CD8-positive, alpha-beta memory T cell (primary cell): ENCODE measurements at regions not wholly inside any gene's neighbourhood (a gene's known extent, or its start where the extent isn't known, plus 50 kb on each side); places are given as distances from the start of the nearest gene placed in this dataset.

Experiments
- CTCF ChIA-PET: fragments of 350-600 bp; sonication (Branson Sonifier 250); formaldehyde crosslinking; loops from one replicate; lab custom pipeline; 2021; ENCODE audit warnings: antibody characterized with exemption; lab: Charles Lee
- POLR2A ChIA-PET: fragments of 350-600 bp; sonication (Branson Sonifier 250); formaldehyde crosslinking; loops from one replicate; lab custom pipeline; 2021; ENCODE audit warnings: antibody characterized with exemption; lab: Charles Lee
- DNase-seq, 5 donors: peaks; one replicate each; pipeline versions ENCODE4 v3.0.0 to v3.0.0-alpha.2; 2020 to 2022; ENCODE audit warnings: mixed read lengths in 1 of 5
- H3K27ac ChIP-seq: one replicate; pipeline ENCODE4 v1.7.0; 2013; ENCODE audit warnings: low read depth, mild to moderate bottlenecking, low read length, moderate library complexity
- H3K27me3 ChIP-seq: 2 replicates; pipeline ENCODE4 v1.7.0; 2013; ENCODE audit warnings: low read length, mild to moderate bottlenecking; ENCODE audit not compliant: insufficient read depth, poor library complexity, severe bottlenecking
- H3K36me3 ChIP-seq: 2 replicates; pipeline ENCODE4 v1.7.0; 2013; ENCODE audit warnings: mild to moderate bottlenecking, low read length, moderate library complexity; ENCODE audit not compliant: insufficient read depth
- H3K4me1 ChIP-seq: 2 replicates; pipeline ENCODE4 v1.7.0; 2013; ENCODE audit warnings: mild to moderate bottlenecking, low read length, moderate library complexity; ENCODE audit not compliant: insufficient read depth
- H3K4me3 ChIP-seq: 2 replicates; pipeline ENCODE4 v1.7.0; 2013; ENCODE audit warnings: mild to moderate bottlenecking, low read length
- H3K9me3 ChIP-seq: 2 replicates; pipeline ENCODE4 v1.7.0; 2013; ENCODE audit warnings: mild to moderate bottlenecking, low read length
- H3K27ac Mint-ChIP-seq, 8 donors: one replicate each; pipeline ENCODE4 v1.8.0; 2020 to 2021; ENCODE audit warnings: mixed read lengths in 8 of 8, mild to moderate bottlenecking in 6 of 8, inconsistent platforms in 3 of 8, moderate library complexity in 3 of 8
- H3K27me3 Mint-ChIP-seq, 2 donors: one replicate each; pipeline ENCODE4 v1.8.0; 2020 to 2021; ENCODE audit warnings: mixed read lengths in 2 of 2, mild to moderate bottlenecking in 1 of 2, moderate library complexity in 1 of 2
- H3K36me3 Mint-ChIP-seq, 3 donors: one replicate each; pipeline ENCODE4 v1.8.0; 2020 to 2021; ENCODE audit warnings: mixed read lengths in 3 of 3, inconsistent platforms in 1 of 3, mild to moderate bottlenecking in 1 of 3
- H3K4me1 Mint-ChIP-seq, 3 donors: one replicate each; pipeline ENCODE4 v1.8.0; 2020 to 2021; ENCODE audit warnings: mixed read lengths in 3 of 3, inconsistent platforms in 1 of 3, mild to moderate bottlenecking in 1 of 3
- H3K4me3 Mint-ChIP-seq, 7 donors: one replicate each; pipeline ENCODE4 v1.8.0; 2020 to 2021; ENCODE audit warnings: mixed read lengths in 7 of 7, mild to moderate bottlenecking in 6 of 7, moderate library complexity in 4 of 7, inconsistent platforms in 2 of 7
- H3K9me3 Mint-ChIP-seq, 5 donors: one replicate each; pipeline ENCODE4 v1.8.0; 2020 to 2022; ENCODE audit warnings: mixed read lengths in 5 of 5, mild to moderate bottlenecking in 3 of 5, moderate library complexity in 2 of 5, inconsistent platforms in 1 of 5

DNA sequence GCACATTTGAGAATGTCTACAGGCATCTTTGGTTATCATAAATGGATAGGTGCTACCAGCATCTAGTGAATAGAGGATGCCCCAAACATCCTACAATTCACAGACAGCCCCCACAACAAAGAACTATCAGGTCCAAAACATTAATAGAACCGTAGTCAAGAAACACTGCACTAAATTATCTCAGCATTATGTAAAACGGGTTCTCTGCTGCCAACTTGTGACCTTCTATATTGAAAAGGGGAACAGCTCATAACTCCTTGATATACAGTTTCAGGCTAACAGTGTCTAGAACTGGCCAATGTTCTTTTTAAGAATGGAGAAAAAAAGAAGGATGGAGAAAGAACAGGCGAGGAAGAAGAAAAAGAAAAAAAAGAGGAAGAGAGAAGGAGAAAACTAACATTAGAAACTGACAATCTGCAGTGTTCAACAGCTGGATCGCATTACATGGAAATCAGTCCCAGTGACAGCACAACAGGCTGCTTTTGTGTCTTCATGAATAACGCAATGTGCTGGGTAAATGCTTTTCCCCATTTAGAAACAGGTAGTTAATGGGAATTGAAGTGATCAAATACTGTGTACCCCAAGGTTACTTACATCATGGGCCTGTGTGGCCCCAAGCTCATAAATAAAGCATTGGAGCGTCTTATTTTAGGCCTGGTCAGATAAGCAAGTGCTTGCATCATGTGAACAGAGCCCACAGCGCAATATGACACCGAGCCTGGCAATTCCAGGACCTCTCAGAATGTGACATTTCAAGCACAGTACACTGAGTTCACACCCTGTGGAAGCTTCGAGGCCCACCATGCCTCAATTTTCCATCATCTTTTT lies 339.5 kb downstream of the DHX15 start:
- Histone ChIP-seq H3K27me3 (no peaks in the 10 kb centered on the region), H3K9me3 (no peaks in the 10 kb centered on the region), H3K4me1 (no peaks in the 10 kb centered on the region), H3K36me3 (no peaks in the 10 kb centered on the region), H3K27ac (no peak overlapping the region), H3K4me3 (no peak overlapping the region)
- peaks cover 0 to 1% of the 10 kb centered on the region in 2 donors for H3K27me3 Mint-ChIP-seq
- H3K4me3 Mint-ChIP-seq: no peak overlapping the region
- no peaks in the 10 kb centered on the region for H3K36me3 Mint-ChIP-seq
- CTCF ChIA-PET: no interaction called here
- H3K9me3 Mint-ChIP-seq: peaks cover 0 to 4% (median 0%) of the 10 kb centered on the region in 5 donors
- no peaks in the 10 kb centered on the region for H3K4me1 Mint-ChIP-seq
- no peak overlapping the region for H3K27ac Mint-ChIP-seq
- no peak for DNase-seq
- POLR2A ChIA-PET: no interaction called here

- no peak for DNase-seq
- no peaks in the 10 kb centered on the region for H3K36me3 Mint-ChIP-seq
- Histone ChIP-seq H3K9me3 (no peaks in the 10 kb centered on the region), H3K4me3 (no peak overlapping the region), H3K27ac (no peak overlapping the region), H3K27me3 (no peaks in the 10 kb centered on the region), H3K4me1 (no peaks in the 10 kb centered on the region), H3K36me3 (no peaks in the 10 kb centered on the region)
- H3K4me3 Mint-ChIP-seq: no peak overlapping the region
- H3K4me1 Mint-ChIP-seq: no peaks in the 10 kb centered on the region
- H3K9me3 Mint-ChIP-seq: peaks cover 0 to 2% (median 0%) of the 10 kb centered on the region in 5 donors
- H3K27ac Mint-ChIP-seq: no peak overlapping the region
- POLR2A ChIA-PET: no interaction called here
- peaks cover 0 to 1% of the 10 kb centered on the region in 2 donors for H3K27me3 Mint-ChIP-seq
- CTCF ChIA-PET: no interaction called here
Measured at GRCh38 chr4:24243641-24244040, 340.7 kb downstream of the DHX15 start.

GRCh38 chr4:24241511-24241910 lies 342.8 kb downstream of the DHX15 start:
- Histone ChIP-seq H3K9me3 (no peaks in the 10 kb centered on the region), H3K36me3 (no peaks in the 10 kb centered on the region), H3K27ac (no peak overlapping the region), H3K4me3 (no peak overlapping the region), H3K27me3 (no peaks in the 10 kb centered on the region), H3K4me1 (no peaks in the 10 kb centered on the region)
- ChIA-PET POLR2A (no interaction called here), CTCF (no interaction called here)
- Mint-ChIP-seq H3K9me3 (peaks cover 0 to 2% (median 0%) of the 10 kb centered on the region in 5 donors), H3K27me3 (peaks cover 0 to 1% of the 10 kb centered on the region in 2 donors), H3K27ac (no peak overlapping the region), H3K4me3 (no peak overlapping the region), H3K4me1 (no peaks in the 10 kb centered on the region), H3K36me3 (no peaks in the 10 kb centered on the region)
- DNase-seq: no peak

GRCh38 chr4:24240655-24241054 lies 343.7 kb downstream of the DHX15 start:
- H3K27ac Mint-ChIP-seq: no peak overlapping the region
- Histone ChIP-seq H3K4me3 (no peak overlapping the region), H3K27me3 (no peaks in the 10 kb centered on the region), H3K36me3 (no peaks in the 10 kb centered on the region), H3K4me1 (no peaks in the 10 kb centered on the region), H3K9me3 (no peaks in the 10 kb centered on the region), H3K27ac (no peak overlapping the region)
- H3K9me3 Mint-ChIP-seq: peaks cover 0 to 5% (median 0%) of the 10 kb centered on the region in 5 donors
- DNase-seq: no peak
- no peaks in the 10 kb centered on the region for H3K4me1 Mint-ChIP-seq
- H3K36me3 Mint-ChIP-seq: no peaks in the 10 kb centered on the region
- ChIA-PET POLR2A (no interaction called here), CTCF (no interaction called here)
- peaks cover 0 to 1% of the 10 kb centered on the region in 2 donors for H3K27me3 Mint-ChIP-seq
- H3K4me3 Mint-ChIP-seq: no peak overlapping the region

GRCh38 chr4:24237709-24238108 lies 346.6 kb downstream of the DHX15 start:
- no peak for DNase-seq
- CTCF ChIA-PET: no interaction called here
- H3K36me3 Mint-ChIP-seq: no peaks in the 10 kb centered on the region

DNA sequence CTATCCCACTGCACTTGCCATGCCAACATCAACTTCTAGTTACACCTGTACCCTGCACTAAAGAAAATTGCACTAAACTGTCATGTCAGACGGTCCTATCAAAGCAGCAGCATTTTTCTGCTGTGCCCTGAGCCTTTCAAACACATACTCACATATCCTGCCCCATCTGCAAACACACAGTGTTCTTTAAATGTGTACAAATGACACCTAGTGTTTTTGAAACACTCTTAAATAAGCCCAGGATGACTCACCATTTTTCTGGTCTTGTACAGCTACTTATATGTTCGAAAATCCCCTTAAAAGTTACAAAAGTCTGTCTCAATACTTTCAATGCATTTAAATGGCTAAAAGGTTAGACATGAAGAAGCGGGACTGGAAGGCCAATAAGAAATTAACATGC lies 346.7 kb upstream of the PPARGC1A start:
- CTCF ChIA-PET: no interaction called here
- H3K9me3 Mint-ChIP-seq: peaks cover 0 to 5% (median 2%) of the 10 kb centered on the region in 5 donors
- no peak for DNase-seq

More at GRCh38 chr4:24237709-24238108, 346.6 kb downstream of the DHX15 start:
- Histone ChIP-seq H3K9me3 (no peaks in the 10 kb centered on the region), H3K27ac (no peak overlapping the region), H3K36me3 (no peaks in the 10 kb centered on the region), H3K4me3 (no peak overlapping the region), H3K27me3 (no peaks in the 10 kb centered on the region), H3K4me1 (no peaks in the 10 kb centered on the region)
- no peaks in the 10 kb centered on the region for H3K4me1 Mint-ChIP-seq
- no peak overlapping the region for H3K4me3 Mint-ChIP-seq
- POLR2A ChIA-PET: no interaction called here
- H3K27ac Mint-ChIP-seq: no peak overlapping the region
- H3K9me3 Mint-ChIP-seq: peaks cover 0 to 5% (median 0%) of the 10 kb centered on the region in 5 donors
- peaks cover 0 to 1% of the 10 kb centered on the region in 2 donors for H3K27me3 Mint-ChIP-seq

GRCh38 chr4:24236120-24236519 lies 346.3 kb upstream of the PPARGC1A start:
- POLR2A ChIA-PET: no interaction called here
- no peaks in the 10 kb centered on the region for H3K4me1 ChIP-seq
- no peak overlapping the region for H3K27ac Mint-ChIP-seq
- H3K36me3 ChIP-seq: no peaks in the 10 kb centered on the region
- no peak overlapping the region for H3K4me3 ChIP-seq
- no peak overlapping the region for H3K27ac ChIP-seq
- peaks cover 0 to 5% (median 2%) of the 10 kb centered on the region in 5 donors for H3K9me3 Mint-ChIP-seq
- H3K27me3 Mint-ChIP-seq: no peaks in the 10 kb centered on the region
- no peaks in the 10 kb centered on the region for H3K4me1 Mint-ChIP-seq
- CTCF ChIA-PET: no interaction called here
- no peaks in the 10 kb centered on the region for H3K36me3 Mint-ChIP-seq
- no peaks in the 10 kb centered on the region for H3K27me3 ChIP-seq
- no peak overlapping the region for H3K4me3 Mint-ChIP-seq
- DNase-seq: no peak
- no peaks in the 10 kb centered on the region for H3K9me3 ChIP-seq

More for the DNA sequence above, 346.7 kb upstream of the PPARGC1A start:
- no peaks in the 10 kb centered on the region for H3K36me3 Mint-ChIP-seq
- H3K4me1 Mint-ChIP-seq: no peaks in the 10 kb centered on the region
- Histone ChIP-seq H3K9me3 (no peaks in the 10 kb centered on the region), H3K36me3 (no peaks in the 10 kb centered on the region), H3K4me3 (no peak overlapping the region), H3K4me1 (no peaks in the 10 kb centered on the region), H3K27me3 (no peaks in the 10 kb centered on the region), H3K27ac (no peak overlapping the region)
- H3K27ac Mint-ChIP-seq: no peak overlapping the region
- H3K4me3 Mint-ChIP-seq: no peak overlapping the region
- POLR2A ChIA-PET: no interaction called here
- H3K27me3 Mint-ChIP-seq: no peaks in the 10 kb centered on the region

DNA sequence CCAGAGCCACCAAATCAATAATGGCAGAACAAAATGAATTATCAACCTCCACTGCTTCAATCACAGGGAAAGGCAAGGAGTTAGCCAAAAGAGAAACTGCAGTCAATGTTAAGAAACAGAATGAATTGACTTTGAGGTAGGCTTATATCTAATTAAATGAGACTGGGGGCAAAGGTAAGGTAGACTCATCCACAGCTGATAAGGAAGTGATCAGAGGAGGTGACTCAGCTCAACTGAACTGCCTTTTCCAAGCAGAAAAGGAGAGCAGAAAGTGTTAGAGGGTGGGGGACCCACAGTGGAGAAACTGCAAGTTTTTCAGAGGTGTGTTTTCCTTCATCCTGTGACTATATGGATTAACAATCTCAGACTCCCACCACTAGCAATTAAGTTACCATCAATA lies 345.8 kb upstream of the PPARGC1A start:
- Histone ChIP-seq H3K4me3 (no peak overlapping the region), H3K9me3 (no peaks in the 10 kb centered on the region), H3K36me3 (no peaks in the 10 kb centered on the region), H3K27me3 (no peaks in the 10 kb centered on the region), H3K4me1 (no peaks in the 10 kb centered on the region), H3K27ac (no peak overlapping the region)
- Mint-ChIP-seq H3K4me1 (no peaks in the 10 kb centered on the region), H3K36me3 (no peaks in the 10 kb centered on the region), H3K27ac (no peak overlapping the region), H3K9me3 (peaks cover 0 to 5% (median 2%) of the 10 kb centered on the region in 5 donors), H3K27me3 (peaks cover 0 to 1% of the 10 kb centered on the region in 2 donors), H3K4me3 (no peak overlapping the region)
- POLR2A ChIA-PET: no interaction called here
- no peak for DNase-seq
- CTCF ChIA-PET: no interaction called here
